HG02763 (cell line): ENCODE measurements at regions not wholly inside any gene's neighbourhood (a gene's known extent, or its start where the extent isn't known, plus 50 kb on each side); places are given as distances from the start of the nearest gene placed in this dataset.

Experiments
- ATAC-seq: cut with Tn5 transposase; IDR thresholded peaks from one replicate; pipeline ENCODE4 v1.9.1; 2021; ENCODE audit warnings: mild to moderate bottlenecking, moderate library complexity; ENCODE audit not compliant: unreplicated experiment

DNA sequence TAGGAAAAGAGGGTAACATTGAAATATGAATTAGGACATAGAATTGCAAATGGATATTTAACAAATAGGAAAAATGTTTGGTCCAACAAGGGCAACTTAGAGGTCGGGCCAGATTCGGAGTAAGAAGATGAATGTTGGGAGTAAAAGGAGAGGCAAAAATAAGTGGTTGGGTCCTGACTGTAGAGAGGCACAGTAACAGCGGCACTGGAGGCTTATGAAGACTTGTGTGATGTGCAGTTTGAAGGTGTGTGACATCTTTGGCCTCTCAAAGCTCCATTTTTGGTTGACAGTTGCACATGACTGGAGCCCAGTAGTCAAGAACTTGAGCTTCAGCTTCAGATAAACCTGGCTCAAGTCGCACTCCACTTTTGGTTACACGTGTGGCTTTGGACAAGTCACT is 109.9 kb upstream of the PAXBP1 start:
- no peak for ATAC-seq

DNA sequence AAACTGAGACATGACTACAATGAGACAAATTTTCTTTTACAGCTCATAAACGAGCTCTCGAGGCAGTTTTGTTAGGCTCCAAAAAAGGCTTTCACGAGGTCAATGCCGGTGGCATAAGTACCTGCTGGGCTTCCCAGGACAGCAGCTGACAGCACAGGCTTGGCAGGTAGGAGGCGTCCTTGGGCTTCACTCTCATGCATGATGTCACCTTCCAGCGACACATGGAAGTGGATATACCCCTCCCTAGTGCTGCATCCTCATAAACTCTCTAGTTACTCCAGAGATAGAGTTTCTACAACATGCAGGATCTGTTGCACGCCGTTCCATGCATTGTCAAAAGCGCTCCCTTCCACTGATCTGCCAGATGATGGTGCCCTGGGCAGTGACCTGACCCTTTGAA is 112.5 kb upstream of the PAXBP1 start:
- ATAC-seq = no peak

DNA sequence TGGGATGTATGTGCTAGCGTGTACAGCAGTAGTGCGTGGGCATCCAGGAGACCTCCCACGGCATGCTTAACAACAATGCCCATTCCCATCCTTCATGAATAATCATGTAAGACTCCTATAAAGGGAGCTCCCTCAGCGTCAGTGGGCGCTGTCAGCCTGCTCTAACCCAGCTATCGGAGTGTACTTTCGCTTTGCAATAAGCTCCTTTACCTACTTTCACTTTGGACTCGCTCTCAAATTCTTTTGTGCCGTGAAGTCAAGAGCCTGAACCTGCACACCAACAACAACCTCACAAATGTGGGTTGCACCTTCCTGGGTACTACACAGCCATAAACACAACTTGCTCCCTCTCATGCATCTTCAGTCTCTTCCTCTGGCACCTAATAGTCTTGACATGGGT is 114.8 kb upstream of the PAXBP1 start:
- ATAC-seq = no peak

DNA sequence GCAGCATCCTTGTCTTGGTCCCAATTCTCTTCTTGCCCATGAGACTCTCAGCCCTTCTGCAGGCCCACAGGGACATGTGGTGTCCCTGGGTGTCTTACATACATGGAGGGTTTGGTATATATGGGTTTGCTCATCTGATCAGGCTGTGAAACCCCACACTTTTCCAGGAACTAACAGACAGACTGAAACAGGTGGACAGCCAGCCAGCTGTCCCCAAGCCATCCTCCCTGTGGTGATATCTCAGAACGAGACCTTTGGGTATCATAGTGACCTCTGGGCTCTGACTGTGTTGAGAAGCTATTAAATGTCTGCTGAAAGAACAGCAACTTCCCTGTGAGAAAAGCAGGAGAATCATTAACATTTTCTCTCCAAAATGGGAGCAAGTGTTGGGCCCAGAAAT is 115.5 kb upstream of the PAXBP1 start:
- no peak for ATAC-seq

DNA sequence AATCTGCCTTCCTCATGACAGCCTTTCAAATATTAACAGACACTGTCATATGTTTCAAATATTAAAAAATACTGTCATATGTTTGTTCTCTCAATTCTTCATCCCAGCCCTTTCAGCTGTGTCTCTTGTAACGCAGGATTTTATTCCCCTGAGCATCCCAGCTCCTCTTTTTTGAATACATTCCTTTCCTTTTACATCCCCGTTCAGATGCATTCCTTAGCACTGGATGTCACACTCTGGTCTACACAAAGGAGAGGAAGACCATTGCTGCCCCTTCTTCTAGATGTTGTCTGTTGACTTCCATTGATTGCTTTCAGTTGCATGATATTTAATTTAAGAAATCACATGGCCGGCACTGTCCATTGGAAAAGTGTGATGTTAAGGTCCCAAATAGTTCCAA is 117.4 kb upstream of the PAXBP1 start:
- ATAC-seq = no peak

DNA sequence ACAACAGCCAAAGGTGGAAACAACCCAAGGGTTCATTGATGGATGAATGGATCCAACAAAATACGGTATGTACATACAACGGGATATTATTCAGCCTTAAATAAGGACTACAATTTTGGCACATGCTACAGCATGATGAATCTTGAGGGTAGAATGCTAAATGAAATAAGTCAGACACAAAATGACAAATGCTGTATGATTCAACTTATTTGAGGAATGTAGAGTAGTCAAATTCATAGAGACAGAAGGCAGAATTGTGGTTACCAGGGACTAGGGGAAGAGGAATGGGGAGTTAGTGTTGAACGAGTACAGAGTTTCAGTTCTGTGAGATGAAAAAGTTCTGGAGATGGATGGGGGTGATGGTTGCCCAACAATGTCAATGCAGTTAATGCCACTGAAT is 118.0 kb upstream of the PAXBP1 start:
- no peak for ATAC-seq

DNA sequence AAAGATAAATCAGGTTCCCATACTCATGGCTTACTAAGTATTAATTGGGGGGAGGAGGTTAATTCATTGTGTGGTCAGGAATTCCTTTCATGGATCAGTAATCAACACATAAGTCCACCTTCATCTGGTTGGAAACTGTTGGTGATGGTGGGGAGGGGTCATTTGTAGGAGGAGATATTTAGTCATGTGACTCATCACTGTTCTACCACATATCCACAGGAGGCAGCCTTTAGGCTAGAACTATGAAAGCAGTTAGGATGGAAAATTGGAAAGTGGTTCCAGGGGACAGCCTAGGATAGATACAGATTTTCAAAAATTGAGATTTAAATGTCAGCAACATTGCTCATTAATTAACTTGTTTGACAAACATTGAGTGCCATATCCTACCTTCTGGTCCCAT is 122.8 kb upstream of the PAXBP1 start:
- no peak for ATAC-seq

DNA sequence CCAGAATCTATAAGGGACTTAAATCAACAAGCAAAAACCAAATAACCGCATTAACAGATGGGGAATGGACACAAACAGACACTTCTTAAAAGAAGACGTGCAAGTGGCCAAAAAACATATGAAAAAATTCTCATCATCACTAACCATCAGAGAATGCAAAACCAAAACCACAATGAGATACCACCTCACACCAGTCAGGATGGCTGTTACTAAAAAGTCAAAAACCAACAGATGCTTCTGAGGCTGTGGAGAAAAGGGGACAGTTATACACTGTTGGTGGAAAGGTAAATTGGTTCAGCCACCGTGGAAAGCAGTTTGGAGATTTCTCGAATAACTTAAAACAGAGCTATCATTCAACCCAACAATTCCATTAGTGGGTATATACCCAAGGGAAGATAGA is 124.9 kb upstream of the OLIG2 start:
- ATAC-seq = no peak

DNA sequence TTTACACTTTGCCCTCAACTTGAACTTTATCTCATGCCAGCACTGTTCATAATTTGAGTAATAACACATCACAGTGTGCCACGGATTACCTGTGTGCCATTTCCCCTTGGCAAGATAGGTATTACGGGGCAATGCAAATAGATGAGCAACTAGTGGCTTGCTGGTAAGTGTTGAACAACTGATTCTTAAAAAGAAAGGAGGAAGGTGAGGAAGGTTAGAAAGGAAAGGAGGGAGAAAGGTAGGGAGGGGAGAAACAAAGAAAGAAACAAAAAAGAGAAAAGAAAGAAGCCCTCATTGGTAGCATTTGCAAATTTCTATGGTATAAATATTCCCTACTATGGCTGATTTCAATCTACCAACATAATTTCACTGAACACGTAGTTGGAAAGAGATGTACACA is 118.2 kb upstream of the OLIG2 start:
- no peak for ATAC-seq

DNA sequence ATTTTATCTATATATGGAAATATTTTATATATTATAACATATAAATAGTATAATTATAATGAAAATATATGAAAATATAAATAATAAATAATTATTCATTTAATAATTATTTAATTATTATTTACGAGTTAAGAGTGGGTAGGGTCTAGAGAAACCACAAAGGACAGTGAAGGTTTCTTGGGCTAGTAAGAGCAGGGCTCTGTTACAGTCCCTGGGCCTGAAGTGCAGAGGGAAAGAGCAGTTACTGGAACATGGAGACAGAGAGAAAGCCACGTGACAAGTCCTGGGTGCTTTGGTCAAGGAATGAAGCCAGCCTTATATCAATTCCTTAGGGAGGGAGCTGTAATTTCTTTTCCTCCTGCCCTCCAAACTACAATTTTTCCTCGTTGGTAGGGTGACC is 117.2 kb upstream of the OLIG2 start:
- no peak for ATAC-seq

DNA sequence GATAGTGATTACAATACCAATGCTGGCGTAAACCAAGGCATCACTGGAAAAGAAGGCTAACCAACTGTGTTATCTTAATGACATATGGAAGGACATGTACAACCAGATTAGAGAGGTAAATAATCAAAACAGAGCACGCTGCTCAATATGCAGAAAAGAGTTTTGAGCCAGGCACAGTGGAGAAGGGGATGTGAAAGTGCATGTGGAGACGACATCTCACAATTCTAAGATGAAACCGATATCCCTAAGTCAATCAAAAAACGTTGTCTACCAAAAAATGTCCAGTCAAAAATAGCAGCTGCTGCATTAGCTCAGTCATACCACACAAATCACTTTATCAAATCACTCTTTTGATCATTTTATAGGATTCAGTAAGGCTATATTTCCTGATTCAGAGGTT is 116.3 kb upstream of the OLIG2 start:
- ATAC-seq = no peak

DNA sequence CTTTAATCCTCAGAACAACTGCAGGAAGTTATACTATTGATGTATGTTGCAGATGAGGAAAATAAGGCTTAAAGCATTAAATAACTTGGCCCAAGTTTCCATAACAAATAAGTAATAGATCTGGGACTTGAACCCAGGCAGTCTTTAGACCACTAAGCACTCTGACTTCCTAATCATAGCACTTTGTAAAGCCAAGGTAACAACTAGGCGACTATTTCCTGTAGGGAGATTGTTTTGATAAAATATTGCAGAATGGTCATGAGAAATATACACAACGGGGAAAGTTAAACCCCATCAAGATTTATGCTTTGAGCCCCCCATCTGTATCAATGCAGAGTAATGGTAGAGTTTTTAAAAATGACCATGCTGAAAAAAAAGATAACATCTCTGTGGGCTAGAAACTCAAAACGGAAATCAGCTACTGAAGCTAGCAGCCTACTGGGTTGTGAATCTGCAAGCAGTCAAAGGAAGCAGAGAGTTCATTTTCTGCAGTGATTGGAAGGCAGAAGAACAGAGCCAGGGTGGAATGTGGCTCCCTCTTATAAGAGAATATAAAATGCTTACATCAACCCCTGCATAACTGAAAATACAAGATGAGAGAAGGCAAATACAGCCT is 111.2 kb upstream of the OLIG2 start:
- ATAC-seq = no peak

DNA sequence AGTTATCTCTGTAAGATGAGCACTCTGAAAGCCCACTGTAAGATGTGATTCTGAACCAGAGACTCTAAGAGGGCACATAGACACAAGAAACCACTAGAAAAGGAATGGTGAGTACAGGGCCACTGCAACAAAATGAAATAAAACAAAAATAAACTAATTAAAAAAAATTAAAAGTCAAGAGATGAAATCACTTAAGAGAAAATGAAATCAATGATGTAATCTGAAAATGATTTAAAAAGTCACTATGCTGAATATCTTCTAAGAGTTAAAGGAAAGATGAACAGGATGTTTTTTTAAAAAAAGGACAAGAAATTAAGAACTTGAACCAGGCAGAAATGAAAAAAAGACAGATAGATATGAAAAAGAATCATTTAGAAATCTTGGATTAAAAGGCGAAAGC is 110.6 kb upstream of the OLIG2 start:
- no peak for ATAC-seq

DNA sequence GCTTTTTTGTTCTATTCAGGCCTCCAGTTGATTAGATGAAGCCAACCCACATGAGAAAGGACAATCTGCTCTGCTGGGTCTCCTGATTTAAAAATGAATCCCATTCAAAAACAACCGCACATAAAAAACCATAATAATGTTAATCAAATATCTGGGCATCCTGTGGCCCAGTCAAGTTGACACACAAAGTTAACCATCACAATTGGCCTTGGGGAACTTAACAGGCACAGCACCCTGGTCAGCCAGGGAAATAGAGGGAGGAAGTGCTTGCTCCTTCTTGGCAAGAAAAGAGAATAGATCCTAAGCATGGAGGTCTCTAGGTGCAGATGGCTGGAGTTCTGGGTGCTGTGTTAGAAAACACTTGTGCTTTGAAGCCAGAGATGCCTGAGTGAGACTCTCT is 109.6 kb upstream of the OLIG2 start:
- no peak for ATAC-seq

DNA sequence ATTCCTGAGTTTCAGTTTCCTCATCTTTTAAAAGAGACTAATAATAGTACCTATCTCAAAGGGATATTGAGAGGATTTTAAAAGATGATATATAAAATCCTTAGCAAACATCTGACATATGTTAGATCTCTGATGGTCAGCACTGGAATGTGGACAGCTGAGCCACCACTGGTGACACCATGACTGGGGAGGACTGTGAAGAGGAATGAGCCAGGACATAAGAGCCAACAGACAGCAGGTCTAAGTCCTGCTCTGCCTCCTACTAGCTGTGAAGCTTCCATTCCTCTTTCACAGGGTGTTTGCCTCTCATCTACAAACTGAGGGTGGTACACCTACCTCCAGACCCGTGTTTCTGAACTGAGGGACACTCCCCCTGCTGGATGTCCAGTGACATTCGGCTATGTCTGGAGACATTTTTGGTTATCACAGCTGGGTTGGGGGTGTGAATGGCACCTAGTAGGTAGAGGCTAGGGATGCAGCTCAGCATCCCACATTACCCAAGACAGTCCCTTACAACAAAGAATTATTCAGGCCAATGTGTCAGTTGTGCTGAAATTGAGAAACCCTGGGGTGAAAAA is 109.1 kb upstream of the OLIG2 start:
- ATAC-seq = no peak

DNA sequence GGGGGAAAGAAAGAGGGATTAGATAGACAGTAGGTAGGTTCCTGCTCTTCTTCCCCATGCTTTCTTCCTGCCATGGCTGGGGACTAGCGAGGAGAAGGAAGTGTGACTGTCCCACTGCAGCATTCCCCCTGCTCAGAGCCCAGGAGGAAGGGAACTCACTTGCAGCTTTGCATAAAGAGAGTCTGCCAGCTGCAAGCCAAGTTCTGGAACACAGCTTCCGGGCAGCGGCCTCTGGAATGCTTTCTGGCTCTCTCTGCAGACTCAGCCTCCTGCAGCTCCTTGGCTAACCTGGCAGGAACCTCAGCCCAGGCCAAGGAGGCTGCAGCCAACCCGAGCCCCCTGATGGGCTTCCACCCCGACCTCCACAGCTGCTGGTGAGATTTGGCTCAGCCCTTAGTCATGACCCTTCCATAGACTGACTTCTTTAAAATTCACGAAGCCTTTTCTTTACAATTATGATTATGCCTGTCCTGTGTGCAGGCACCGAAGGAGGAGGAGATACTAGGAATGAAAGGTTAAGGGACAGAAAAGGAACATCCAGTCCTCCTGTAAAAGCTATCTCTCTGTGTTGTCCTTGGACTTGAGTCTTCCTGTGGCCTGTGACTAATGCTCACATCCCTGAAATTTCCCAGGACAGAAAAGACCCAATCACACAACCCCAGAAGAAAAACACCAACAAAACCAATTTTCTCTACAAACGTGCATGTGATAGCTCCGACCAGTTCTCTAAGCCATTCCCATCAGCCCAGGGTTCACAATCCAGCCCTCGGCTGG is 108.2 kb upstream of the OLIG2 start:
- ATAC-seq = no peak

DNA sequence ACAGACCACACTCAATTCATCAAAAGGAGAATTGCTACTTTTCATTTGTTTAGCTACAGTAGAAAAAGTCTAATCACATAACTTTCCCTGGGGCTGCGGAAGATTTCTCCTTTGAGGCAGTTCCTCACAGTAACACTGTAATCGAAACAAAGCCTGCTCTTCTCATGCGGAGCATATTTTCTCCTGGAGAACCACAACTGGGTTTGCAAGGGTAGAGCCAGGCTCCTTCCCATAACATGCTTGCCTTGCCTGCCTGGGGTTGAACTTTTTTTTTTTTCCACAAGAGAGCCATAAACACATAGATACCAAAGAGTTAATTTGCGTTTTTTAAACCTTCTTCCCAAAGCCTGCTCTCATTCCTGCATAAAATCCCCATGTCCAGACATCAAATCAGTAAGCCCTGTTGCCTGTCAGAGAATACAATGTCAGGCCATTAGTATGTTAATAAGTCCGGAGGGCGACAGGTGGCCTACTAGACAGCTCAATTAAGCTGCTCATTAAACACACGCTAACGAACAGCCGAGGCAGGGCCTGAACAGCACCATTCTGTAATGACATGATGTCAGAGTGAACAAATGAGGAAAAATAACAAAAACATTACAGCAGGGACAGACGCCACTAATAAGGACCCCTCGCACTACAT is 107.1 kb upstream of the OLIG2 start:
- no peak for ATAC-seq

DNA sequence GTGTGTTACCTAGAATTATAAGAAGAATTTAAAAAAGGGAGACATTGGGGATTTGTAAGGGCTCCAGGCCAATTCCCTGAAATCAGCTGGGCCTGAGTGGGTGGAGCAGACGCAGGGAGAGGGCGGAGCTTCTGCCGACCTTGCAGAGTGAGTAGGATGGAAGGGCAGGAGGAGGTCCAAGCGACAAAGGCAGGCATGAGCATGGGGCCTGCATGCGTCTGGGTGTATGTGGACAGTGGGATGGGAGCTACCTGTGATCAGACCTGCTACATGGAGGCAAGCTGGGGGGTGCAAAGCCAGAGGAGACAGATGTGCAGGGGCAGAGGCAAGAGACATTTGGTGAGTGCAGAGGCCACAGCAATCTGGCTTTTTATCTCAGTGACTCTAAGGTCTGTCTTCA is 105.3 kb upstream of the OLIG2 start:
- no peak for ATAC-seq

DNA sequence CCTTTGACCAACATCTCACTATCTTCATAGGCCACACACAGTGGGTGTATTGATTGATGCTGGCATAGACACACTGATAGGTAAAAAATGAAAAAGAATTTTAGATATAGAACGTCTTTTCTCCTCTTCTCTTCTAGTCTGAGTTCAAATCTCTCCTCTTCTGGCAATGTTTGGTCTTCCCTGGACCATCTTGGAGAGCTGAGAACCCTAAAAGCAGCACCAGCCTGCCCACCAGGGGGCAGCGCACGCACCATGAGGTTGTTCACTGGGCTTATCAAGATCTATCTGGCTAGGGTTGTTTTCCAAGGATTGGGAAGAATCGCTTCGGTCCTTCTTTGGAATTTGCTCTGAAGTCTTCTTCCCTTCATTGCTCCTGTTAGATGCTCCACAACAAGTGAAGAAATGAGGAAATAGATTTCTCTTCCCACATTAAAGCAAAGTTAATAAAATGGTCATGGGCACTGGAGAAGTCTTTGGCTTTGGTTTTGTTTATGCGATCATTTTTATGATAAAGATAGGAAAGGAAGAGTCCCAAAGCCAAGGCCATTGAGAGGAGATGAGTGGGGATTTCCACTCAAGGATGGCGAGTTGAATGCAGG is 104.0 kb upstream of the OLIG2 start:
- ATAC-seq = no peak

DNA sequence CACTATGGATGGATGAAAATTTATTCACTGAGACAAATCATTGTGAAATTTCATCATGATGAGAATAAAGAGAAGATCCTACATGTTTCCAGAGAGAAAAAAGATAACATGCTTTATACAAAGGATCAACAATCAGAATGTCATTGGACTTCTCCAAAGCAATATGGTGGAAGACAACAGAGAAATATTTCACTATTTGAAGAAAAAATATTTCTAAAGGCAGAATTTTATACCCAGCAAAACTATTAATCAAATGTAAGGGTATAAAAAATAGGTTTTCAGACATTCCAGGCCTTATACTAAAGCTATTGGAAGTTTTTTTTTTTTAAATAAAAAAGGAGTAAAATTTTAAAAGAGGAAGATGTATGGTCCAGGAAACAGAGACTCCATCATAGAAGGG is 100.6 kb upstream of the OLIG2 start:
- ATAC-seq = no peak

DNA sequence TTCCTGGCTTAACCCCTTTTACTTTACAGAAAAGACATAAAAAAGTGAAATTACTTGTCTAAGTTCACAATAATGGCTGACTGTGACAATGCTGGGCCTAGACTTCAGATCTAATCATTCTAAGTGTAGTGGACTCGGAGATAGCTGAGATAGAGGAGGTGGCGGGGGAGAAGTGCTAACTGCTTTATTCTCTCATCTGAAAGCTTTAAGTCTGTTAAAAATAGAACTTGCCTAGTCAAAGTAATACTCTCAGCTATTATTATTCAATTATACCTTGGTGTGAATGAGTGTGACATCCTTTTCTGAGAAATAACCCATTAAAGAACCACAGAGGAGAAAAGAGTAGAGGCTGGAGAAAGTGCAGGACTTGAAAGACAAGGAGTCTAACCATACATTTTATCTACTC is 96.1 kb upstream of the OLIG2 start:
- ATAC-seq = no peak

DNA sequence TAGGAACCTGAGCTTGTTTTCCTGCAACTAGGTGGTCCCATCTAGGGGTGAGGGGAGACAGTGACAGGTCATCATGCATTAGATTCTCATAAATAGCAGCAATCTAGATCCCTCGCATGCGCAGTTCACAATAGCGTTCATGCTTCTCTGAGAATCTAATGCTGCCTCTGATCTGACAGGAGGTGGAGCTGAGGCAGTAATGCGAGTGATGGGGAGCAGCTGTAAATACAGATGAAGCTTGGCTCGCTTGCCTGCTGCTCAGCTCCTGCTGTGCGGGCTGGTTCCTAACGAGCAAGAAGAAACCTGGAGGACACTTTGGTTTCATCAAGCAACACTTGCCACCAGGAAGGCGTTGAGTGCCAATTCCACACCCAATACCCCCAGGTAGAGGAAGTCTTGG is 95.1 kb upstream of the OLIG2 start:
- ATAC-seq = no peak
